Left lung (tissue), 4 donors: ENCODE measurements at regions not wholly inside any gene's neighbourhood (a gene's known extent, or its start where the extent isn't known, plus 50 kb on each side); places are given as distances from the start of the nearest gene placed in this dataset.
"Not testable (repeated sequence)": the region's sequence is repeated elsewhere in the genome, so short reads cannot be mapped to it uniquely, and the experiment has no call there.

Experiments
- ATAC-seq: fragments of 200-7000 bp; cut with Tn5 transposase; one replicate; pipeline ENCODE4 v1.9.1; 2020; ENCODE audit warnings: moderate library complexity
- DNase-seq, 4 donors: peaks; one replicate each; pipeline ENCODE4 v3.0.0-alpha.2; 2013 to 2020
- H3K27ac ChIP-seq, 2 donors: fragments of 200-600 bp; sonication (generic) in 1 of 2; one replicate each; pipeline versions ENCODE4 v1.5.0 to v1.8.0; 2020 to 2021
- H3K27me3 ChIP-seq, 2 donors: fragments of 200-600 bp; sonication (generic) in 1 of 2; one replicate each; pipeline versions ENCODE4 v1.5.0 to v1.8.0; 2020 to 2021
- H3K36me3 ChIP-seq, 2 donors: fragments of 200-600 bp; sonication (generic) in 1 of 2; one replicate each; pipeline versions ENCODE4 v1.5.0 to v1.8.0; 2020 to 2021
- H3K4me1 ChIP-seq, 2 donors: fragments of 200-600 bp; one replicate each; pipeline ENCODE4 v1.8.0; 2021
- H3K4me3 ChIP-seq, 2 donors: fragments of 200-600 bp; sonication (generic) in 1 of 2; one replicate each; pipeline versions ENCODE4 v1.5.0 to v1.8.0; 2020 to 2021; ENCODE audit warnings: mild to moderate bottlenecking in 1 of 2
- H3K9me3 ChIP-seq, 2 donors: fragments of 200-600 bp; sonication (generic) in 1 of 2; one replicate each; pipeline versions ENCODE4 v1.5.0 to v1.8.0; 2020 to 2021
- intact Hi-C, 2 donors: fragments of 100-400 bp; cut with DNase I; formaldehyde crosslinking; loops; one replicate each; pipeline versions ENCODE4 v1.11.2 to v1.14.2; 2022
- TF ChIP-seq, protein P1 (sequence below), 2 donors: fragments of 200-600 bp; sonication (generic) in 1 of 2; IDR thresholded peaks; one replicate each; pipeline versions ENCODE4 v1.5.0 to v1.8.0; 2021; ENCODE audit warnings: antibody characterized with exemption in 2 of 2
- donor health status: DM: no; HTN: yes; CAD: no.
- donor health status: DM: no; HTN: no; CAD: no.

DNA sequence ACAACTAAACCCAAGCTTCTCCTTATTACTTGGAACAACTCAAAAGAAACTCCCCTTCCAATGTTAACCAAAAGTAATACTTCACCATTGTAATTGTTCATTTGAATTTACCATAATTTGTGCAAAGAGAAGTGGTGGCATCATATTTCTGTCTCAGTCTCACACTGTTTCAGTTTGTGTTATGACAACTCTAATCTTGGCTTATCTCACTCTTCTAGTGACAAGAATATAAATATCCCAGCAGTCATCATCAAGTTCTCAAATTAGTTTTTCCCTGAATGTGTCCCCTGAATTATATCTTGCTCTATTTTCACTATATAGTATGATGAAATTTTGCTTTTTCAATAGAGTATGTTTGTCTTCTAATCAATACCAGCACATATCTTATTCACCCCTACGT lies 681.4 kb upstream of the PRR20A start:
- DNase-seq (no peak), ATAC-seq (no peak)
- Histone ChIP-seq H3K27me3 (no peaks in the 10 kb centered on the region), H3K36me3 (no peaks in the 10 kb centered on the region), H3K4me3 (no peak overlapping the region), H3K4me1 (no peaks in the 10 kb centered on the region), H3K27ac (no peak overlapping the region), H3K9me3 (peaks cover 0 to 4% of the 10 kb centered on the region in 2 donors)
- TF ChIP-seq, protein P1, sequence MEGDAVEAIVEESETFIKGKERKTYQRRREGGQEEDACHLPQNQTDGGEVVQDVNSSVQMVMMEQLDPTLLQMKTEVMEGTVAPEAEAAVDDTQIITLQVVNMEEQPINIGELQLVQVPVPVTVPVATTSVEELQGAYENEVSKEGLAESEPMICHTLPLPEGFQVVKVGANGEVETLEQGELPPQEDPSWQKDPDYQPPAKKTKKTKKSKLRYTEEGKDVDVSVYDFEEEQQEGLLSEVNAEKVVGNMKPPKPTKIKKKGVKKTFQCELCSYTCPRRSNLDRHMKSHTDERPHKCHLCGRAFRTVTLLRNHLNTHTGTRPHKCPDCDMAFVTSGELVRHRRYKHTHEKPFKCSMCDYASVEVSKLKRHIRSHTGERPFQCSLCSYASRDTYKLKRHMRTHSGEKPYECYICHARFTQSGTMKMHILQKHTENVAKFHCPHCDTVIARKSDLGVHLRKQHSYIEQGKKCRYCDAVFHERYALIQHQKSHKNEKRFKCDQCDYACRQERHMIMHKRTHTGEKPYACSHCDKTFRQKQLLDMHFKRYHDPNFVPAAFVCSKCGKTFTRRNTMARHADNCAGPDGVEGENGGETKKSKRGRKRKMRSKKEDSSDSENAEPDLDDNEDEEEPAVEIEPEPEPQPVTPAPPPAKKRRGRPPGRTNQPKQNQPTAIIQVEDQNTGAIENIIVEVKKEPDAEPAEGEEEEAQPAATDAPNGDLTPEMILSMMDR (IDR thresholded peaks at IDR 0.05): no peak
- intact Hi-C loops: no loop called here

DNA sequence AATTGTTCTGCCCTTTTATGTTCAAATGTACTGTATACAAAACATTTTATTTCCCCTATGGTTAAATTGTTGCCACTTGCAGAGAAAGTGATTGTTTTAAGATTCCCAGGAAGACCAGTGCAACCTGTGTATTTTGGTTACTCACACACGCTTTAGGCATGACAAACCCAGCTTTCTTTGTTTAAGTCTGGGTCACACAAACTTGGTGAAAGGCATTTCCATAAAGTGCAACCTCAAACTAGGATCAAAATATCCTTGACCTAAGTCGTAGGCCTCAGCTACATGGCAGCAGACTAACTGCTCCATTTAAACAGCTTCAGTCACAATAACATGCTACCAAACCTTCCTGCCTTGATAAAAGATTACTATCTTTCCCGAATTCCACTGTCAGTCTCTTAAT lies 639.0 kb upstream of the PRR20A start:
- ATAC-seq (no peak), DNase-seq (no peak)
- no peaks in the 10 kb centered on the region for H3K36me3 ChIP-seq
- no peak overlapping the region for H3K27ac ChIP-seq
- H3K4me1 ChIP-seq: no peaks in the 10 kb centered on the region
- intact Hi-C loops: no loop called here
- no peak overlapping the region for H3K4me3 ChIP-seq
- no peaks in the 10 kb centered on the region for H3K9me3 ChIP-seq
- no peaks in the 10 kb centered on the region for H3K27me3 ChIP-seq
- TF ChIP-seq, protein P1 (IDR thresholded peaks at IDR 0.05): no peak

DNA sequence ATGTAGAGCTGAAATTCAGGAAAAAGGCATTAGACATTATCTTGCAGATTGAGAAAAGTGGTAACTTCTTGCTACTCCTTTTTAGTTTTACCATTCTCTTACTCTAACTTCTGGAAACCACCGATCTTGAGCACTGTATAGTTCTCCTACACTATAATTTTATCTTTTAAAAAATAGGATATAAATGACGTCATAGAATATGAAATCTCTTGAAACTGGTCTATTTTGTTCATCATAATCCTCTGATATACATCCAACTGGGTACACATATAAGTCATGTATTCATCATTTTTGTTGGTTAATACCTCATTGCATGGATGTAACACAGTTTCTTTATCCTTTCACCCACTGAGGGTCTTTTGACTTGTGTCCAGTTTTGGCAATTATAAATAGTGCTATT lies 629.9 kb upstream of the PRR20A start:
- Histone ChIP-seq H3K9me3 (no peaks in the 10 kb centered on the region), H3K36me3 (no peaks in the 10 kb centered on the region), H3K4me1 (no peaks in the 10 kb centered on the region), H3K27ac (no peak overlapping the region), H3K4me3 (no peak overlapping the region), H3K27me3 (no peaks in the 10 kb centered on the region)
- no peak for ATAC-seq
- intact Hi-C loops: no loop called here
- TF ChIP-seq, protein P1 (IDR thresholded peaks at IDR 0.05): no peak
- no peak for DNase-seq

- H3K9me3 ChIP-seq, H3K4me1 ChIP-seq, ATAC-seq, H3K27ac ChIP-seq, intact Hi-C loops, DNase-seq, H3K27me3 ChIP-seq, H3K4me3 ChIP-seq, H3K36me3 ChIP-seq: not testable (repeated sequence)
Observed at GRCh38 chr13:56512336-56512735, 628.4 kb upstream of the PRR20A start.

- no peaks in the 10 kb centered on the region for H3K36me3 ChIP-seq
- H3K27me3 ChIP-seq: no peaks in the 10 kb centered on the region
- DNase-seq: no peak
- H3K27ac ChIP-seq: no peak overlapping the region
- TF ChIP-seq, protein P1 (IDR thresholded peaks at IDR 0.05): no peak
- no peaks in the 10 kb centered on the region for H3K4me1 ChIP-seq
- intact Hi-C loops: no loop called here
- peaks cover 0 to 4% of the 10 kb centered on the region in 2 donors for H3K9me3 ChIP-seq
- ATAC-seq: no peak
- no peak overlapping the region for H3K4me3 ChIP-seq
Observed at GRCh38 chr13:56515441-56515840, 625.3 kb upstream of the PRR20A start.

DNA sequence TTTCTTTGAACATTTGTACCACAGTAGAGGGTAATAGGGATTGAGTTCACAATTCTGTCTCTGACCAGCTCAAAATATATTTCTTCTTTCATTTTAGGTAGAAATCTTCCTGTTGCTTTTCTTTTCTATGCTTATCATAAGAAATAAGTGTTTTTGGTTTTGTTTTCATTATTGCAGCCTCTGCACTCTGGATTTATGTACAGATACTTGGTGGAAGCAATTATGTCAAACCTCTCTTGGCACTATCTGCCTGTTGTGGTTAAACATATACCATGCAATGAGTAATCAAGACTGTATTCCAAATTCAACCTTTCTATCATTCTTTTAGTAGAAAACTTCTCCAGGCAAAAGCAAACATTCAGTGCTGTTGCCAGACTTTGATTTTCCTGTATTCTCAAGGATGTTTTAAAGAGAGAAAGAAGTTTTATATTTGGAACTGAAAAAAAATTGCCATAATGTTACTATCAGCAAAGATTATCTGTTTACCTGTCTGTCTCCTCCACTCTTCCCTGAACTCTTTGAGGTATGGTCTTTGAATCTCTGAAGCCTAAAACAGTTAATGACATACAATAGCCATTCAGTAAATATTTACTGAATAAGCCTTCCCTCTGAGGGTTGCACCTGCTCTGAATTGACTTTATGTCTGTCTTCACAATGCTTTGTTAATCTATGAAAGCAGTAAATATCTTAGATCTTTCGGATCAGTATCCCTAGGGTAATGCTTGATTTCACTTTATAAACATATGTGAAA lies 612.5 kb upstream of the PRR20A start:
- intact Hi-C loops: no loop called here
- peaks cover 0 to 5% of the 10 kb centered on the region in 2 donors for H3K9me3 ChIP-seq
- TF ChIP-seq, protein P1 (IDR thresholded peaks at IDR 0.05): no peak

More for the DNA sequence above, 612.5 kb upstream of the PRR20A start:
- ATAC-seq (no peak), DNase-seq (no peak)
- no peak overlapping the region for H3K4me3 ChIP-seq
- no peaks in the 10 kb centered on the region for H3K36me3 ChIP-seq
- H3K4me1 ChIP-seq: no peaks in the 10 kb centered on the region
- H3K27me3 ChIP-seq: no peaks in the 10 kb centered on the region
- H3K27ac ChIP-seq: no peak overlapping the region
